Middle frontal gyrus (tissue), 1 donor: ENCODE measurements at regions not wholly inside any gene's neighbourhood (a gene's known extent, or its start where the extent isn't known, plus 50 kb on each side); places are given as distances from the start of the nearest gene placed in this dataset.

Experiments
- DNase-seq: peaks from one replicate; pipeline ENCODE4 v3.0.0-alpha.2; 2015; ENCODE audit warnings: low spot score; ENCODE audit errors: extremely low spot score

- no peak for DNase-seq
These were observed 86.3 kb downstream of the HS3ST1 start for GRCh38 chr4:11342401-11342800.

GRCh38 chr4:11341337-11342043 is 87.2 kb downstream of the HS3ST1 start:
- DNase-seq: no peak

GRCh38 chr4:11338956-11339782 is 89.5 kb downstream of the HS3ST1 start:
- no peak for DNase-seq

- DNase-seq: no peak
These were observed 91.4 kb downstream of the HS3ST1 start for GRCh38 chr4:11337287-11337686.

GRCh38 chr4:11336435-11336834 is 92.3 kb downstream of the HS3ST1 start:
- no peak for DNase-seq

- DNase-seq: no peak
These were observed 93.8 kb downstream of the HS3ST1 start for GRCh38 chr4:11334887-11335286.

- DNase-seq: no peak
These were observed 100.3 kb downstream of the HS3ST1 start for GRCh38 chr4:11328401-11328800.

- no peak for DNase-seq
These were observed 102.7 kb downstream of the HS3ST1 start for GRCh38 chr4:11326021-11326420.

- no peak for DNase-seq
These were observed 104.9 kb downstream of the HS3ST1 start for GRCh38 chr4:11323771-11324170.

GRCh38 chr4:11313157-11313943 is 115.3 kb downstream of the HS3ST1 start:
- DNase-seq: no peak

- no peak for DNase-seq
These were observed 116.3 kb downstream of the HS3ST1 start for GRCh38 chr4:11312389-11312788.

GRCh38 chr4:11301075-11301660 is 127.5 kb downstream of the HS3ST1 start:
- DNase-seq: no peak

- no peak for DNase-seq
These were observed 128.9 kb downstream of the HS3ST1 start for GRCh38 chr4:11299836-11300235.

GRCh38 chr4:11299016-11299415 is 129.7 kb downstream of the HS3ST1 start:
- no peak for DNase-seq

- no peak for DNase-seq
These were observed 130.2 kb downstream of the HS3ST1 start for GRCh38 chr4:11298451-11298850.

- no peak for DNase-seq
These were observed 131.1 kb downstream of the HS3ST1 start for GRCh38 chr4:11297627-11298026.

- no peak for DNase-seq
These were observed 131.5 kb downstream of the HS3ST1 start for GRCh38 chr4:11297201-11297600.

GRCh38 chr4:11293866-11294265 is 134.8 kb downstream of the HS3ST1 start:
- no peak for DNase-seq

- DNase-seq: no peak
These were observed 141.6 kb downstream of the HS3ST1 start for GRCh38 chr4:11287055-11287454.

GRCh38 chr4:11286533-11286932 is 142.2 kb downstream of the HS3ST1 start:
- no peak for DNase-seq

- no peak for DNase-seq
These were observed 147.0 kb downstream of the HS3ST1 start for GRCh38 chr4:11281720-11282119.

GRCh38 chr4:11271263-11271662 is 157.4 kb downstream of the HS3ST1 start:
- DNase-seq: no peak
